GM10248 (cell line): ENCODE measurements at regions not wholly inside any gene's neighbourhood (a gene's known extent, or its start where the extent isn't known, plus 50 kb on each side); places are given as distances from the start of the nearest gene placed in this dataset.

Source experiments
- CTCF ChIA-PET: fragments of 300-600 bp; sonication (Branson Sonifier 250); formaldehyde crosslinking; extraction: SDS; loops from one replicate; lab custom pipeline; 2021; ENCODE audit warnings: antibody characterized with exemption; lab: Yijun Ruan, JAX
- POLR2A ChIA-PET: fragments of 350-650 bp; sonication (Branson Sonifier 250); formaldehyde crosslinking; extraction: SDS; loops from one replicate; lab custom pipeline; 2020; ENCODE audit warnings: antibody characterized with exemption; lab: Yijun Ruan, JAX
- DNase-seq: peaks from one replicate; pipeline ENCODE4 v3.0.0; 2012; ENCODE audit errors: extremely low spot score
- TF ChIP-seq, protein P1 (sequence below): IDR thresholded peaks from 2 replicates; pipeline ENCODE4 v1.5.1; 2012; ENCODE audit warnings: mild to moderate bottlenecking, low read depth; ENCODE audit errors: extremely low read depth, missing control alignments, control extremely low read depth

DNA sequence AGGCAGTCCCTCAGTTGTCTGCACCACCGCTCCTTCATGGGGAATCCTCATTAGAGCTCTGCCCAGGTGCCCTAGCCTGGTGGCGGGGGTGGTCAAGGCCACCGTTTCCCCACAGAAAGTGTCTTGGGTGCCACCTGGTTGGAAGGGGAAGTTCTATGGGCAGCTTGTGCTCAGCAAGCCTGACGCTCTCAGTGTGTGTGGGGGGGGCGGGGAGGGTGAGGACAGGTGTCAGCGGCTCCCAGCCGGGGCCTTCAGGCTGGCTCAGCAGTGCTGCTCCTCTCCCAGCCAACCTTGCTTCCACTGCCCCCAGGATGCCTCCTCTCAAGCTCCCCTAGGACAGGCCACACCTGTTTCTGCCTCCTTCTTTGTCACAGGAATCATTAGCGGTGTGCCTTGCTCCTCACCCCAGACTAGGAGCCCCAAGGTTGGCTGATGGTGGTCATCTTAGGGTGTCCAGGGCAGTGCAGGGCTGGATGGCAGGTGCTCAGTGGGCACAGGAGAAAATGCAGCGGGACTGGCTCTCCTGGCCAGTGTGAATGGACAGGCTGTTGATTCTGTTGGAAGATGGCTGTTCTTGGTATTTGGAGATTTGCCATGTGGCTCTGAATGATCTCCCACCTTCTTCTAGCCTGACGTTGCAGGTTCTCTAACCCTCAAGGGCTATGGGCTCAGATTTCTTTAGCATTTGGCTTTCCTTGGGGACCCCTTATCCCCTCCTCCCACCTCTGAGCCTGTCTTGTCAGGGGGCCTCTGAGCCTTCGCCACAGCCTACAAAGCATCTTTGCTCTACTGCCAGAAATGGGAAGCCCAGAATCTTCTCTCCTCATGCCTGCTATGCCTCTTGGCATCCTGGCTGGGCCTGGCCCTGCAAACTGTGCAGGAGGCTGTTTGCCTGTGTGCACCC is 185.8 kb upstream of the HS6ST1 start:
- ChIA-PET POLR2A (no interaction called here), CTCF (no interaction called here)
- TF ChIP-seq, protein P1, sequence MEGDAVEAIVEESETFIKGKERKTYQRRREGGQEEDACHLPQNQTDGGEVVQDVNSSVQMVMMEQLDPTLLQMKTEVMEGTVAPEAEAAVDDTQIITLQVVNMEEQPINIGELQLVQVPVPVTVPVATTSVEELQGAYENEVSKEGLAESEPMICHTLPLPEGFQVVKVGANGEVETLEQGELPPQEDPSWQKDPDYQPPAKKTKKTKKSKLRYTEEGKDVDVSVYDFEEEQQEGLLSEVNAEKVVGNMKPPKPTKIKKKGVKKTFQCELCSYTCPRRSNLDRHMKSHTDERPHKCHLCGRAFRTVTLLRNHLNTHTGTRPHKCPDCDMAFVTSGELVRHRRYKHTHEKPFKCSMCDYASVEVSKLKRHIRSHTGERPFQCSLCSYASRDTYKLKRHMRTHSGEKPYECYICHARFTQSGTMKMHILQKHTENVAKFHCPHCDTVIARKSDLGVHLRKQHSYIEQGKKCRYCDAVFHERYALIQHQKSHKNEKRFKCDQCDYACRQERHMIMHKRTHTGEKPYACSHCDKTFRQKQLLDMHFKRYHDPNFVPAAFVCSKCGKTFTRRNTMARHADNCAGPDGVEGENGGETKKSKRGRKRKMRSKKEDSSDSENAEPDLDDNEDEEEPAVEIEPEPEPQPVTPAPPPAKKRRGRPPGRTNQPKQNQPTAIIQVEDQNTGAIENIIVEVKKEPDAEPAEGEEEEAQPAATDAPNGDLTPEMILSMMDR, result no peak
- DNase-seq, result no peak

DNA sequence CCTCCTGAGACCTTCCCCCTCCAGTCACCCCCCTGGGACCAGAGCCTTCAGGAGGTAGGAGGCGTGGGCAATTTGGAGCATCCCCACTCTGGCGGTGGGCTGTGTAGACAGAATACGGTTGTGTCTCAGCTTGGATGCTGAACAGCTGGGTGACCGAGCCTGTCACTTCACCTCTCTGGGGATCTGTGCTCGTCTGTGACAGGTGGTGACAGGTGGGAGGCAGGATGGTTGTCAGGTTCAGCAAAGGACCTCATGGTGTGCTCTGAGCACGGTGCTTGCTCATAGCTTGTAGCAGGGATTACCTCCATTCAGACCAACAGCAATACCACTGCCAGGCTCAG is 186.5 kb upstream of the HS6ST1 start:
- TF ChIP-seq, protein P1, result no peak
- CTCF ChIA-PET, result no interaction called here
- no peak for DNase-seq
- POLR2A ChIA-PET, result no interaction called here

DNA sequence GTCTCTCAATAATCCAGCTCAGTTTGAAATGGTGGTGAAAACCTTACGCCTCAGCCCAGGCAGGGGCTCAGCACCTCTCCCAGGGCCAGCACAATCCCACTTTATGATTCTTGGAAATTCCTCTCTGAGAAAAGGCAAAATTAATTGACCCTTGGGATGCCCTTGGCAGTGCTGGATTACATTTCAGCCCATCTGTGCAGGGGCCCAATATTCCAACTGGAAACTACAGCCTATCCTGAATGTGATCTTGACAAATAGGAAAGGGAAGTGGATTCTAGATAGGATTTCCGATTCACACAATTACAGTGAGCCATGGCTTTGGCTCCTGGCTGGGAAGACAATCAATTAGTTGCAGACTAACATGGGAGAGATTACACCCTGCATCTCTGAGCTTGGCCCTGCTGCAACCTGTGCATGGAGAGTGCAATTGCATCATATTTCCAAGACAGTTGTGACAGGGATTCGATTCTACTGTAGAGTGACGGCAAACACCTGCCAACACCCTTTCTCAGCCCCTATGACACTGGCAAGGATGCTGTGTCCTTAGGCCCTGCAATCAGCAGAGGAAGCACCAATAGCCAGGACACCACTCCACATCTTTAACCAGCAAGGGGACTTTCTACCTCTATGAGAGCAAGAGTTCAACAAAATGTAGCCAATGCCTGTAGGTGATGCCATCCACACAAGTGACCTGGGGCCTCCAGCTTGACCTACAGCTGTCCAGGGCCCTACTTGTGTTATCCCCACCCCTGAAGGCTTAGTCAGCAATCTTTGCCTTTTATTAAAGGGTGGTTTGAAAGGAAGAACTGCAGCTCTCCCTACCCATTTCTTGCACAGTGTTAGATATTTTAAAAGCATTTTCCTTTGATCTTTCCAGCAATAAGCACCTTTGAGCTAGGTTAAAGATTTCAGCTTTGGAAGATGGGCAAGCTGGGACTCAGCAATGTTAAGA is 187.2 kb upstream of the HS6ST1 start:
- no peak for DNase-seq
- TF ChIP-seq, protein P1, result no peak
- POLR2A ChIA-PET, result no interaction called here
- CTCF ChIA-PET, result no interaction called here

DNA sequence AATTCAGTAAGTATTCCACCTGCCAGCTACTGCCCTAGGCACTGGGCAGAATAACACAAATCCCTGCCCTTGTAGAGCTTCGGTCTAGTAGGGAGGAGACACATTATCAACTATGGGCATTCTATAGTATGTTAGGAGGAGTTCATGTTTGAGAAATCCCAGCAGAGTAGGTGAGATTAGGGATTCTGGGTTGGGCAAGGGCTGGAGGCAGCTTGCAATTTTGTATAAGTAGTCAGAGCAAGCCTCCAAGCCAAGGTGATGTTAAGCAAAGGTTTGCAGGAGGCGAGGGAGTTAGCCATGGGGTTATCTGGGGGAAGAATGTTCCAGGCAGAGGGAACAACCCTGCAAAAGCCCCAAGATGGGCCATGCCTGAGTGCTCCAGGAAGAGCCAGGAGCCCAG is 187.9 kb upstream of the HS6ST1 start:
- ChIA-PET CTCF (no interaction called here), POLR2A (no interaction called here)
- TF ChIP-seq, protein P1, result no peak
- DNase-seq, result no peak

DNA sequence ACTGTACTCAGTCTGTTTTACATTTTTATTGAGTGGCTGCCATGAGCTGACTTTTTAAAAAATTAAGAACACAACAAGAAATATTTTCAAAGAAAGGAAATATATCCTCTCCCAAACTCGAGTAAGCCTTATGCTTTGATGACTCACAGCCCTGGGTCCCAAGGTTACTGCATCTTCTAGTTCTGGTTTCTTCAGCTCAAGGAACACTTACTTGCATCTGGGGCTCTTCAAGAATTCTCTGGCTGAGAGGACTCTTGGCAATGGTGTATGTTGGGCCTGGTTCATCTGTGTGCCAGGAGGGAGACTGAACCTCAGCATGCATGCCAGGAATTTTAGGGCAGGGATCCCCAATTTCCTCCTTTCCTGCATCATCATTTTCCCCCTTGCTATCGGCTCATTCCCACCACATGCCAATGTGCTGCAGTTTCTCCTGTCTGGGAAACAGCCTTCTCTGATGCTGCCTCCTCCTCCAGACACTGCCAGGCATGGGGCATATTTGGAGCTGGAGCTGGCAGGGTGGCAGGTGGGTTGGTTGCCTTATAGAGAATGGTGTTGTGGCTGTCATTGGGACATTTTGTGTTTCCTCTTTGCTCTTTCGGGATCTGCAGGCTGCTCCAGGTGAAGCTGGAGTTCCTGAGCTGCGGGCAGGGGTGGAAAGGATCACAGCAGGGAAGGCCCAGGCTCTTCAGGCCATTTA is 192.2 kb upstream of the HS6ST1 start:
- DNase-seq, result no peak
- TF ChIP-seq, protein P1, result no peak
- POLR2A ChIA-PET, result no interaction called here
- CTCF ChIA-PET, result no interaction called here

DNA sequence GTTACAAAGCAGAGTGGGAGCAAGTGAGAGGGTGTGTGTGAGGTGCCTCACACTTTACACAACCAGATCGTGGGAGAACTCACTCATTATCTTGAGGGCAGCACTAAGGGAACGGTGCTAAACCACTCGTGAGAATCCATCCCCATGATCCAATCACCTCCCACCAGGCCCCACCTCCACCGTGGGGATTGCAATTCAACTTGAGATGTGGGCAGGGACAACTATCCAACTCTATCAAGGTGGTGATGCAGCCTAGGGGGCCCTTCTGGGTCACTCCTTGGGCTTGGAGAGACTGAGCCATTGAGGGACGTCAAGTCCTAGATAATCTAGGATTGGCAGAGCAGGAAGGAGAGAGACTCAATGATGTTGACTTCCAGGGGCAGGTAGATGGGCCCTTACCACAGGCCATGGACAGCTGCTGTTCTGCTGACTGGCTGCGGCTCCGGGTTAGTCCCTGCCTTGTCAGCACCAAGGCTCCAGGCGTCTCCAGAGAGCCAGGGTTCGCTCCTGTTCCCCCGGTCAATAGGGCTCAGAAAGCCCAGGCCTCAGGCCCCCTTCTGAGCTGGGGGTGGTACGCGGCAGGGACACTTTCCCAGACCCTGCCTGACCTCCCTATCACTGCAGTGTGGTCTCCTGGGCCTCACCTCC is 193.2 kb upstream of the HS6ST1 start:
- CTCF ChIA-PET, result no interaction called here
- POLR2A ChIA-PET, result no interaction called here
- TF ChIP-seq, protein P1, result no peak
- no peak for DNase-seq
